OCI-LY3 (cell line): ENCODE measurements at regions not wholly inside any gene's neighbourhood (a gene's known extent, or its start where the extent isn't known, plus 50 kb on each side); places are given as distances from the start of the nearest gene placed in this dataset.

Source experiments
- H2AFZ ChIP-seq: fragments of 200-600, 300-600 bp; shearing (Covaris generic); 2 replicates; pipeline ENCODE4 v1.6.0; 2014; ENCODE audit warnings: antibody characterized with exemption, low read depth, low read length
- H3K27ac ChIP-seq: fragments of 200-600, 300-600 bp; sonication (generic); 2 replicates; pipeline ENCODE4 v1.5.1; 2014; ENCODE audit warnings: mild to moderate bottlenecking, low read length, moderate library complexity, mixed read lengths
- H3K27me3 ChIP-seq: fragments of 200-600, 300-600 bp; sonication (generic); 2 replicates; pipeline ENCODE4 v1.6.1; 2014; ENCODE audit warnings: low read depth, low read length, mixed read lengths
- H3K36me3 ChIP-seq: fragments of 200-600, 300-600 bp; sonication (generic); replicated peaks from 2 replicates; pipeline ENCODE3; 2014; ENCODE audit warnings: low read depth, low read length, mixed read lengths
- H3K4me1 ChIP-seq: fragments of 300-600, 200-600 bp; sonication (generic); 2 replicates; pipeline ENCODE4 v1.6.1; 2014; ENCODE audit warnings: low read length, mixed read lengths
- H3K4me2 ChIP-seq: fragments of 200-600, 300-600 bp; sonication (generic); 2 replicates; pipeline ENCODE4 v1.6.1; 2014; ENCODE audit warnings: low read length, mixed read lengths
- H3K4me3 ChIP-seq: fragments of 300-600, 200-600 bp; sonication (generic); 2 replicates; pipeline ENCODE4 v1.5.1; 2014; ENCODE audit warnings: antibody characterized with exemption, mild to moderate bottlenecking, low read length, moderate library complexity
- H3K79me2 ChIP-seq: fragments of 300-600, 200-600 bp; shearing (Covaris generic); 2 replicates; pipeline ENCODE4 v1.6.1; 2014; ENCODE audit warnings: mild to moderate bottlenecking, low read length, mixed read lengths
- H3K9ac ChIP-seq: fragments of 300-600, 200-600 bp; shearing (Covaris generic); 2 replicates; pipeline ENCODE4 v1.6.0; 2014; ENCODE audit warnings: mild to moderate bottlenecking, low read length, moderate library complexity
- H3K9me3 ChIP-seq: fragments of 200-600, 300-600 bp; shearing (Covaris generic); 2 replicates; pipeline ENCODE4 v1.6.1; 2014; ENCODE audit warnings: low read length, mixed read lengths; ENCODE audit not compliant: insufficient read depth
- H4K20me1 ChIP-seq: fragments of 200-600, 300-600 bp; sonication (generic); 2 replicates; pipeline ENCODE4 v1.6.1; 2016; ENCODE audit warnings: low read length, mixed read lengths; ENCODE audit not compliant: insufficient read depth
- CTCF ChIP-seq: fragments of 200-600, 300-600 bp; sonication (generic); IDR thresholded peaks from 2 replicates; pipeline ENCODE4 v1.5.1; 2014; ENCODE audit warnings: antibody characterized with exemption, low read length, low read depth
- EZH2phosphoT487 ChIP-seq: fragments of 200-600 bp; shearing (Covaris generic); IDR thresholded peaks from 2 replicates; pipeline ENCODE4 v1.6.1; 2018; ENCODE audit warnings: antibody characterized with exemption, mixed run types, low read depth

GRCh38 chr3:22471557-22471956, 720.5 kb upstream of the ZNF385D start:
- Histone ChIP-seq H3K4me1 (no peaks in the 10 kb centered on the region), H3K4me2 (no peak overlapping the region), H3K79me2 (no peaks in the 10 kb centered on the region), H3K4me3 (no peak overlapping the region), H2AFZ (no peak overlapping the region), H3K36me3 (no peaks in the 10 kb centered on the region), H3K9ac (no peak overlapping the region), H4K20me1 (no peaks in the 10 kb centered on the region), H3K27ac (no peak overlapping the region), H3K9me3 (no peaks in the 10 kb centered on the region), H3K27me3 (no peaks in the 10 kb centered on the region)
- no peak for TF ChIP-seq EZH2phosphoT487
- no peak for TF ChIP-seq CTCF

GRCh38 chr3:22474706-22475445, 723.9 kb upstream of the ZNF385D start:
- H3K36me3 ChIP-seq, result no peaks in the 10 kb centered on the region
- TF ChIP-seq EZH2phosphoT487 (no peak), CTCF (no peak)
- no peaks in the 10 kb centered on the region for H3K9me3 ChIP-seq
- H3K9ac ChIP-seq, result no peak overlapping the region
- no peaks in the 10 kb centered on the region for H3K27me3 ChIP-seq
- H3K27ac ChIP-seq, result no peak overlapping the region
- no peaks in the 10 kb centered on the region for H3K4me1 ChIP-seq
- no peaks in the 10 kb centered on the region for H3K79me2 ChIP-seq
- no peak overlapping the region for H3K4me3 ChIP-seq
- H3K4me2 ChIP-seq, result no peak overlapping the region
- no peaks in the 10 kb centered on the region for H4K20me1 ChIP-seq
- no peak overlapping the region for H2AFZ ChIP-seq

GRCh38 chr3:22475665-22476240, 724.7 kb upstream of the ZNF385D start:
- H4K20me1 ChIP-seq, result no peaks in the 10 kb centered on the region
- no peak for TF ChIP-seq CTCF
- no peak for TF ChIP-seq EZH2phosphoT487

GRCh38 chr3:22476976-22477375, 726.0 kb upstream of the ZNF385D start:
- Histone ChIP-seq H3K4me2 (no peak overlapping the region), H3K9ac (no peak overlapping the region), H3K27me3 (no peaks in the 10 kb centered on the region), H2AFZ (no peak overlapping the region), H3K4me1 (no peaks in the 10 kb centered on the region), H3K27ac (no peak overlapping the region), H3K4me3 (no peak overlapping the region), H3K9me3 (no peaks in the 10 kb centered on the region), H4K20me1 (no peaks in the 10 kb centered on the region), H3K36me3 (no peaks in the 10 kb centered on the region), H3K79me2 (no peaks in the 10 kb centered on the region)
- no peak for TF ChIP-seq EZH2phosphoT487

More at GRCh38 chr3:22475665-22476240, 724.7 kb upstream of the ZNF385D start:
- Histone ChIP-seq H3K27ac (no peak overlapping the region), H3K9me3 (no peaks in the 10 kb centered on the region), H3K27me3 (no peaks in the 10 kb centered on the region), H3K9ac (no peak overlapping the region), H3K4me2 (no peak overlapping the region), H3K36me3 (no peaks in the 10 kb centered on the region), H2AFZ (no peak overlapping the region), H3K4me3 (no peak overlapping the region), H3K79me2 (no peaks in the 10 kb centered on the region), H3K4me1 (no peaks in the 10 kb centered on the region)
